Upper lobe of left lung (tissue), 6 donors: ENCODE measurements at regions not wholly inside any gene's neighbourhood (a gene's known extent, or its start where the extent isn't known, plus 50 kb on each side); places are given as distances from the start of the nearest gene placed in this dataset.

Experiments
- ATAC-seq, 2 donors: fragments of 200-7000 bp; cut with Tn5 transposase; one replicate each; pipeline ENCODE4 v1.9.1; 2022; ENCODE audit warnings: mild to moderate bottlenecking in 2 of 2, moderate library complexity in 2 of 2; ENCODE audit not compliant: low FRiP score in 2 of 2
- DNase-seq, 2 donors: peaks; one replicate each; pipeline ENCODE4 v3.0.0-alpha.2; 2019 to 2020
- H3K27ac ChIP-seq, 4 donors: fragments of 200-600 bp; sonication (generic); one replicate each; pipeline ENCODE4 v1.5.1; 2016 to 2019
- H3K27me3 ChIP-seq, 4 donors: fragments of 200-600 bp; sonication (generic); one replicate each; pipeline ENCODE4 v1.5.1; 2017 to 2019
- H3K36me3 ChIP-seq, 4 donors: fragments of 200-600 bp; sonication (generic); one replicate each; pipeline ENCODE4 v1.5.1; 2016 to 2019
- H3K4me1 ChIP-seq, 4 donors: fragments of 200-600 bp; sonication (generic); one replicate each; pipeline ENCODE4 v1.5.1; 2018 to 2019
- H3K4me3 ChIP-seq, 4 donors: fragments of 200-600 bp; sonication (generic); one replicate each; pipeline ENCODE4 v1.5.1; 2017 to 2019; ENCODE audit warnings: mild to moderate bottlenecking in 2 of 4, moderate library complexity in 1 of 4
- H3K9me3 ChIP-seq, 4 donors: fragments of 200-600 bp; sonication (generic); one replicate each; pipeline ENCODE4 v1.5.1; 2018 to 2019
- CTCF ChIP-seq, 6 experiments: fragments of 450-650 bp in 4 of 6; fragments of 200-600 bp in 2 of 6; sonication (generic) in 2 of 6; IDR thresholded peaks; one replicate each; pipeline ENCODE4 v1.5.1; 2016 to 2019; ENCODE audit warnings: antibody characterized with exemption in 6 of 6
- EP300 ChIP-seq, 4 donors: sonication (generic); formaldehyde crosslinking; IDR thresholded peaks; one replicate each; pipeline ENCODE4 v1.5.1; 2017; ENCODE audit warnings: antibody characterized with exemption in 4 of 4, control low read depth in 2 of 4
- POLR2A ChIP-seq, 4 donors: fragments of 450-650 bp; IDR thresholded peaks; one replicate each; pipeline ENCODE4 v1.5.1; 2016 to 2017; ENCODE audit warnings: antibody characterized with exemption in 4 of 4, mild to moderate bottlenecking in 2 of 4
- POLR2AphosphoS5 ChIP-seq, 2 donors: sonication (generic); formaldehyde crosslinking; IDR thresholded peaks; one replicate each; pipeline ENCODE4 v1.5.1; 2017; ENCODE audit warnings: antibody characterized with exemption in 2 of 2
- WGBS, 2 donors: methylation state at CpG; one replicate each; pipeline ENCODE4 v1.1.5; 2017 to 2018; 5-methylcytosine and 5-hydroxymethylcytosine counted together
- donor health status: DM: no; HTN: no; CAD: no; lungs with moderate emphysema.
- donor health status: DM: no; HTN: yes; CAD: no; lungs with severe emphysema.

- Histone ChIP-seq H3K27ac (no peak overlapping the region), H3K4me3 (no peak overlapping the region), H3K36me3 (no peaks in the 10 kb centered on the region), H3K27me3 (no peaks in the 10 kb centered on the region), H3K4me1 (no peaks in the 10 kb centered on the region), H3K9me3 (no peaks in the 10 kb centered on the region)
- no peak for DNase-seq
- no peak for ATAC-seq
- TF ChIP-seq CTCF (IDR thresholded peaks at IDR 0.05) (no peak), EP300 (IDR thresholded peaks at IDR 0.05) (no peak), POLR2A (IDR thresholded peaks at IDR 0.05) (no peak), POLR2AphosphoS5 (IDR thresholded peaks at IDR 0.05) (no peak)
- 83 to 88% methylated on average over 4 of the region's 4 CpGs for WGBS, 2 donors
Measured at GRCh38 chr14:29459969-29460560, 467.6 kb downstream of the PRKD1 start.

GRCh38 chr14:29461101-29461500 lies 466.5 kb downstream of the PRKD1 start:
- WGBS, 2 donors = 85 to 88% methylated on average over 6 of the region's 6 CpGs
- Histone ChIP-seq H3K27me3 (no peaks in the 10 kb centered on the region), H3K27ac (no peak overlapping the region), H3K4me1 (no peaks in the 10 kb centered on the region), H3K4me3 (no peak overlapping the region), H3K36me3 (no peaks in the 10 kb centered on the region), H3K9me3 (no peaks in the 10 kb centered on the region)
- TF ChIP-seq EP300 (IDR thresholded peaks at IDR 0.05) (no peak), CTCF (IDR thresholded peaks at IDR 0.05) (no peak), POLR2AphosphoS5 (IDR thresholded peaks at IDR 0.05) (no peak), POLR2A (IDR thresholded peaks at IDR 0.05) (no peak)
- ATAC-seq = no peak
- DNase-seq = no peak

GRCh38 chr14:29461506-29461905 lies 466.1 kb downstream of the PRKD1 start:
- WGBS, 2 donors = 43 to 45% methylated on average over 1 of the region's 1 CpG
- Histone ChIP-seq H3K27me3 (no peaks in the 10 kb centered on the region), H3K36me3 (no peaks in the 10 kb centered on the region), H3K9me3 (no peaks in the 10 kb centered on the region), H3K27ac (no peak overlapping the region), H3K4me1 (no peaks in the 10 kb centered on the region), H3K4me3 (no peak overlapping the region)
- no peak for ATAC-seq
- no peak for TF ChIP-seq POLR2A (IDR thresholded peaks at IDR 0.05)
- no peak for TF ChIP-seq EP300 (IDR thresholded peaks at IDR 0.05)
- no peak for TF ChIP-seq POLR2AphosphoS5 (IDR thresholded peaks at IDR 0.05)
- no peak for TF ChIP-seq CTCF (IDR thresholded peaks at IDR 0.05)
- no peak for DNase-seq

- H3K27me3 ChIP-seq = no peaks in the 10 kb centered on the region
- no peaks in the 10 kb centered on the region for H3K36me3 ChIP-seq
- 64 to 74% methylated on average over 1 of the region's 1 CpG for WGBS, 2 donors
- H3K4me3 ChIP-seq = no peak overlapping the region
- DNase-seq (no peak), ATAC-seq (no peak)
- H3K4me1 ChIP-seq = no peaks in the 10 kb centered on the region
- TF ChIP-seq POLR2A (IDR thresholded peaks at IDR 0.05) (no peak), EP300 (IDR thresholded peaks at IDR 0.05) (no peak), POLR2AphosphoS5 (IDR thresholded peaks at IDR 0.05) (no peak), CTCF (IDR thresholded peaks at IDR 0.05) (no peak)
- H3K9me3 ChIP-seq = no peaks in the 10 kb centered on the region
- H3K27ac ChIP-seq = no peak overlapping the region
Measured at GRCh38 chr14:29462321-29462720, 465.3 kb downstream of the PRKD1 start.

- 84 to 86% methylated on average over 2 of the region's 2 CpGs for WGBS, 2 donors
- H3K4me3 ChIP-seq = no peak overlapping the region
- no peak overlapping the region for H3K27ac ChIP-seq
- ATAC-seq (no peak), DNase-seq (no peak)
- H3K36me3 ChIP-seq = no peaks in the 10 kb centered on the region
- H3K9me3 ChIP-seq = no peaks in the 10 kb centered on the region
- no peaks in the 10 kb centered on the region for H3K27me3 ChIP-seq
- no peaks in the 10 kb centered on the region for H3K4me1 ChIP-seq
- TF ChIP-seq CTCF (IDR thresholded peaks at IDR 0.05) (no peak), POLR2AphosphoS5 (IDR thresholded peaks at IDR 0.05) (no peak), EP300 (IDR thresholded peaks at IDR 0.05) (no peak)
Measured at GRCh38 chr14:29462772-29463171, 464.9 kb downstream of the PRKD1 start.
